ENCODE measurements at regions not wholly inside any gene's neighbourhood (a gene's known extent, or its start where the extent isn't known, plus 50 kb on each side); places are given as distances from the start of the nearest gene placed in this dataset.

DNA sequence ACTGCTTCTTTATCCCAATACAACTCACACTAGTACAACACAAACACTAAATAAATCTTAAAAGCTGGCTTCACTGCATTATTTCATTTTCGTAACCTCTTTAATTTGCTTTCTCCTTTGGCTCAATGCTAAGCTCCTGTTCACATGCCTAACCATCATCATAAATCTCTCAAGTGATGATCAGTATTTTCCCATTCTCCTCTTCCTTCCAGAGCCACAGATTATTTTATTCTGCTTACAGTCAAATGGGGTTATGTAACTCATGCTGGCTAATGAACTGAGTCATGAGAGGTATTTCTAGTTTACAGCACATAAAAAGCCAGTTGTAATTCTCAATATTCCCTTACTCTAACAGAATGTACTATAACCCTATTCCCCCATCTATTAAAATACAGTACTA, 350.4 kb upstream of the ZC3H15 start:
- TF ChIP-seq, protein P1, sequence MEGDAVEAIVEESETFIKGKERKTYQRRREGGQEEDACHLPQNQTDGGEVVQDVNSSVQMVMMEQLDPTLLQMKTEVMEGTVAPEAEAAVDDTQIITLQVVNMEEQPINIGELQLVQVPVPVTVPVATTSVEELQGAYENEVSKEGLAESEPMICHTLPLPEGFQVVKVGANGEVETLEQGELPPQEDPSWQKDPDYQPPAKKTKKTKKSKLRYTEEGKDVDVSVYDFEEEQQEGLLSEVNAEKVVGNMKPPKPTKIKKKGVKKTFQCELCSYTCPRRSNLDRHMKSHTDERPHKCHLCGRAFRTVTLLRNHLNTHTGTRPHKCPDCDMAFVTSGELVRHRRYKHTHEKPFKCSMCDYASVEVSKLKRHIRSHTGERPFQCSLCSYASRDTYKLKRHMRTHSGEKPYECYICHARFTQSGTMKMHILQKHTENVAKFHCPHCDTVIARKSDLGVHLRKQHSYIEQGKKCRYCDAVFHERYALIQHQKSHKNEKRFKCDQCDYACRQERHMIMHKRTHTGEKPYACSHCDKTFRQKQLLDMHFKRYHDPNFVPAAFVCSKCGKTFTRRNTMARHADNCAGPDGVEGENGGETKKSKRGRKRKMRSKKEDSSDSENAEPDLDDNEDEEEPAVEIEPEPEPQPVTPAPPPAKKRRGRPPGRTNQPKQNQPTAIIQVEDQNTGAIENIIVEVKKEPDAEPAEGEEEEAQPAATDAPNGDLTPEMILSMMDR (IDR thresholded peaks at IDR 0.05) = no peak
- TF ChIP-seq POLR2AphosphoS5 (IDR thresholded peaks at IDR 0.05) (no peak), POLR2A (IDR thresholded peaks at IDR 0.05) (no peak)

Data from prostate gland (tissue), 2 donors.